Activated CD8-positive, alpha-beta T cell treated with anti-CD3 and anti-CD28 coated beads, Interleukin-2, amount 10 ng/mL, durations not matched to agents 7 days and 5 days (primary cell): ENCODE measurements at regions not wholly inside any gene's neighbourhood (a gene's known extent, or its start where the extent isn't known, plus 50 kb on each side); places are given as distances from the start of the nearest gene placed in this dataset.

Source experiments
- ATAC-seq: fragments of 150-1000 bp; cut with Tn5 transposase; one replicate; pipeline ENCODE4 v1.10.0; 2021; ENCODE audit warnings: moderate library complexity
- CTCF ChIA-PET: fragments of 350-600 bp; sonication (Branson Sonifier 250); formaldehyde crosslinking; loops from one replicate; lab custom pipeline; 2021; ENCODE audit warnings: antibody characterized with exemption; lab: Charles Lee
- POLR2A ChIA-PET: fragments of 350-600 bp; sonication (Branson Sonifier 250); formaldehyde crosslinking; loops from one replicate; lab custom pipeline; 2021; ENCODE audit warnings: antibody characterized with exemption; lab: Charles Lee
- DNase-seq: peaks from one replicate; pipeline ENCODE4 v3.0.0-alpha.2; 2020
- H3K27ac Mint-ChIP-seq: one replicate; pipeline ENCODE4 v1.8.0; 2021; ENCODE audit warnings: mild to moderate bottlenecking, mixed read lengths
- H3K27me3 Mint-ChIP-seq: one replicate; pipeline ENCODE4 v1.8.0; 2021; ENCODE audit warnings: low read depth, mixed read lengths
- H3K36me3 Mint-ChIP-seq: one replicate; pipeline ENCODE4 v1.8.0; 2021; ENCODE audit warnings: low read depth, mixed read lengths
- H3K4me1 Mint-ChIP-seq: one replicate; pipeline ENCODE4 v1.8.0; 2021; ENCODE audit warnings: low read depth, mixed read lengths
- H3K4me3 Mint-ChIP-seq: one replicate; pipeline ENCODE4 v1.8.0; 2021; ENCODE audit warnings: mild to moderate bottlenecking, mixed read lengths
- H3K9me3 Mint-ChIP-seq: one replicate; pipeline ENCODE4 v1.8.0; 2022; ENCODE audit warnings: mixed read lengths; ENCODE audit not compliant: insufficient read depth

GRCh38 chr6:132061381-132061780, 110.2 kb upstream of the CCN2 start:
- no peaks in the 10 kb centered on the region for H3K36me3 Mint-ChIP-seq
- DNase-seq (no peak), ATAC-seq (no peak)
- H3K27ac Mint-ChIP-seq, result no peak overlapping the region
- H3K4me1 Mint-ChIP-seq, result no peaks in the 10 kb centered on the region
- POLR2A ChIA-PET, result no interaction called here
- CTCF ChIA-PET, result no interaction called here
- no peaks in the 10 kb centered on the region for H3K9me3 Mint-ChIP-seq
- no peak overlapping the region for H3K4me3 Mint-ChIP-seq
- no peaks in the 10 kb centered on the region for H3K27me3 Mint-ChIP-seq

GRCh38 chr6:132060591-132060990, 109.4 kb upstream of the CCN2 start:
- Mint-ChIP-seq H3K27me3 (no peaks in the 10 kb centered on the region), H3K4me1 (no peaks in the 10 kb centered on the region), H3K27ac (no peak overlapping the region), H3K36me3 (no peaks in the 10 kb centered on the region), H3K4me3 (no peak overlapping the region), H3K9me3 (no peaks in the 10 kb centered on the region)
- DNase-seq, result no peak
- POLR2A ChIA-PET, result no interaction called here
- no peak for ATAC-seq
- CTCF ChIA-PET, result no interaction called here

- H3K36me3 Mint-ChIP-seq, result no peaks in the 10 kb centered on the region
- no peaks in the 10 kb centered on the region for H3K4me1 Mint-ChIP-seq
- CTCF ChIA-PET, result no interaction called here
These were observed 107.8 kb upstream of the CCN2 start for GRCh38 chr6:132058975-132059374.

GRCh38 chr6:132054525-132054924, 103.4 kb upstream of the CCN2 start:
- Mint-ChIP-seq H3K4me3 (no peak overlapping the region), H3K27me3 (no peaks in the 10 kb centered on the region), H3K9me3 (no peaks in the 10 kb centered on the region), H3K36me3 (no peaks in the 10 kb centered on the region), H3K27ac (no peak overlapping the region), H3K4me1 (no peaks in the 10 kb centered on the region)
- ATAC-seq, result no peak
- CTCF ChIA-PET, result no interaction called here
- no peak for DNase-seq
- POLR2A ChIA-PET, result no interaction called here

More at GRCh38 chr6:132058975-132059374, 107.8 kb upstream of the CCN2 start:
- Mint-ChIP-seq H3K27ac (no peak overlapping the region), H3K4me3 (no peak overlapping the region), H3K27me3 (no peaks in the 10 kb centered on the region), H3K9me3 (no peaks in the 10 kb centered on the region)
- no peak for DNase-seq
- POLR2A ChIA-PET, result no interaction called here
- ATAC-seq, result no peak

GRCh38 chr6:132053511-132053910, 102.3 kb upstream of the CCN2 start:
- ChIA-PET POLR2A (no interaction called here), CTCF (no interaction called here)
- no peak overlapping the region for H3K4me3 Mint-ChIP-seq
- no peaks in the 10 kb centered on the region for H3K4me1 Mint-ChIP-seq
- ATAC-seq (no peak), DNase-seq (no peak)
- no peak overlapping the region for H3K27ac Mint-ChIP-seq
- H3K36me3 Mint-ChIP-seq, result no peaks in the 10 kb centered on the region
- no peaks in the 10 kb centered on the region for H3K9me3 Mint-ChIP-seq
- no peaks in the 10 kb centered on the region for H3K27me3 Mint-ChIP-seq

GRCh38 chr6:132052096-132052495, 100.9 kb upstream of the CCN2 start:
- CTCF ChIA-PET, result no interaction called here
- H3K27ac Mint-ChIP-seq, result no peak overlapping the region
- no peaks in the 10 kb centered on the region for H3K36me3 Mint-ChIP-seq
- ATAC-seq, result no peak
- H3K4me1 Mint-ChIP-seq, result no peaks in the 10 kb centered on the region
- H3K4me3 Mint-ChIP-seq, result no peak overlapping the region
- H3K9me3 Mint-ChIP-seq, result no peaks in the 10 kb centered on the region
- POLR2A ChIA-PET, result no interaction called here
- H3K27me3 Mint-ChIP-seq, result no peaks in the 10 kb centered on the region
- no peak for DNase-seq

- CTCF ChIA-PET, result no interaction called here
- Mint-ChIP-seq H3K36me3 (no peaks in the 10 kb centered on the region), H3K4me3 (no peak overlapping the region), H3K27me3 (no peaks in the 10 kb centered on the region), H3K27ac (no peak overlapping the region), H3K9me3 (no peaks in the 10 kb centered on the region), H3K4me1 (no peaks in the 10 kb centered on the region)
- POLR2A ChIA-PET, result no interaction called here
- ATAC-seq, result no peak
- no peak for DNase-seq
These were observed 94.7 kb upstream of the CCN2 start for GRCh38 chr6:132045877-132046276.

GRCh38 chr6:132043148-132043547, 92.0 kb upstream of the CCN2 start:
- Mint-ChIP-seq H3K4me3 (no peak overlapping the region), H3K27ac (no peak overlapping the region), H3K4me1 (no peaks in the 10 kb centered on the region), H3K27me3 (no peaks in the 10 kb centered on the region), H3K36me3 (no peaks in the 10 kb centered on the region), H3K9me3 (no peaks in the 10 kb centered on the region)
- POLR2A ChIA-PET, result no interaction called here
- DNase-seq, result no peak
- CTCF ChIA-PET, result no interaction called here
- ATAC-seq, result no peak

- H3K4me3 Mint-ChIP-seq, result no peak overlapping the region
- ATAC-seq (no peak), DNase-seq (no peak)
These were observed 90.5 kb upstream of the CCN2 start for GRCh38 chr6:132041706-132042105.

GRCh38 chr6:132028029-132028428, 76.9 kb upstream of the CCN2 start:
- no peak overlapping the region for H3K27ac Mint-ChIP-seq
- H3K4me1 Mint-ChIP-seq, result no peaks in the 10 kb centered on the region
- no peaks in the 10 kb centered on the region for H3K27me3 Mint-ChIP-seq
- ChIA-PET CTCF (no interaction called here), POLR2A (no interaction called here)
- DNase-seq (no peak), ATAC-seq (no peak)
- H3K36me3 Mint-ChIP-seq, result no peaks in the 10 kb centered on the region
- no peak overlapping the region for H3K4me3 Mint-ChIP-seq
- H3K9me3 Mint-ChIP-seq, result no peaks in the 10 kb centered on the region

More at GRCh38 chr6:132041706-132042105, 90.5 kb upstream of the CCN2 start:
- ChIA-PET CTCF (no interaction called here), POLR2A (no interaction called here)
- H3K36me3 Mint-ChIP-seq, result no peaks in the 10 kb centered on the region
- H3K27ac Mint-ChIP-seq, result no peak overlapping the region
- no peaks in the 10 kb centered on the region for H3K4me1 Mint-ChIP-seq
- no peaks in the 10 kb centered on the region for H3K9me3 Mint-ChIP-seq
- no peaks in the 10 kb centered on the region for H3K27me3 Mint-ChIP-seq

GRCh38 chr6:132025468-132025867, 74.3 kb upstream of the CCN2 start:
- no peak for ATAC-seq
- Mint-ChIP-seq H3K27ac (no peak overlapping the region), H3K9me3 (no peaks in the 10 kb centered on the region), H3K36me3 (no peaks in the 10 kb centered on the region), H3K4me1 (no peaks in the 10 kb centered on the region), H3K4me3 (no peak overlapping the region), H3K27me3 (no peaks in the 10 kb centered on the region)
- ChIA-PET CTCF (no interaction called here), POLR2A (no interaction called here)
- no peak for DNase-seq

- ATAC-seq (no peak), DNase-seq (no peak)
- CTCF ChIA-PET, result interaction anchor here (1.0 kb wide), 2 partner anchors 53 to 328 kb away, joined by 3 read pairs; no protein-coding TSS in a partner anchor
- H3K27ac Mint-ChIP-seq, result no peak overlapping the region
- H3K27me3 Mint-ChIP-seq, result no peaks in the 10 kb centered on the region
- POLR2A ChIA-PET, result no interaction called here
- H3K4me3 Mint-ChIP-seq, result no peak overlapping the region
- no peaks in the 10 kb centered on the region for H3K9me3 Mint-ChIP-seq
- H3K4me1 Mint-ChIP-seq, result no peaks in the 10 kb centered on the region
- H3K36me3 Mint-ChIP-seq, result no peaks in the 10 kb centered on the region
These were observed 72.3 kb upstream of the CCN2 start for GRCh38 chr6:132023490-132023889.

- Mint-ChIP-seq H3K4me1 (no peaks in the 10 kb centered on the region), H3K27me3 (no peaks in the 10 kb centered on the region), H3K27ac (no peak overlapping the region), H3K9me3 (no peaks in the 10 kb centered on the region), H3K36me3 (no peaks in the 10 kb centered on the region), H3K4me3 (no peak overlapping the region)
- ATAC-seq (no peak), DNase-seq (no peak)
- ChIA-PET POLR2A (no interaction called here), CTCF (no interaction called here)
These were observed 70.6 kb upstream of the CCN2 start for GRCh38 chr6:132021552-132022375.
